ENCODE measurements at regions not wholly inside any gene's neighbourhood (a gene's known extent, or its start where the extent isn't known, plus 50 kb on each side); places are given as distances from the start of the nearest gene placed in this dataset.

DNA sequence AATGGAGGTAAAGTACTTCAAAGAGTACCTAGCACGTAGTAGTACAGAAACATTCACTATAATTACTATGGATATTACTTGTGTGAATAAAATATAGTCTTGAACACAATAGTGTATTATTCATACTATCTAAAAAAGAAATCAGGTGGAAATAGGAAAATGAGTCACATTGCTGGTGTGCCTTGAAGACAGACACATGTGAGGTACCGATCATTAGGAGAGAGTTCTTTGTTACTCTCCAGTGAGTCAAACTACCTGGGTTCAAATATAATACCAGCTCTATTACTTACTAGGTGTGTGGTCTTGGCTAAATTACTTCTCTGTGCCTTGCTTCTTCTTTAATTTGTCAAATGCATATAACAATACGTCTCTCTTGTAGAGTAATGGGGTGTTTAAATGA is 50.8 kb upstream of the BEND6 start:
- no peak overlapping the region for H3K4ac ChIP-seq (ENCODE audit: low read depth, low read length)
- H3K79me2 ChIP-seq (ENCODE audit: control insufficient read depth, insufficient read depth, low read length) = no peaks in the 10 kb centered on the region
- H4K8ac ChIP-seq (ENCODE audit: low read depth, low read length) = no peak overlapping the region
- H3K79me1 ChIP-seq (ENCODE audit: low read length) = no peaks in the 10 kb centered on the region
- no peaks in the 10 kb centered on the region for H3K4me1 ChIP-seq (ENCODE audit: control insufficient read depth, low read depth, low read length)
- no CpG with 5 or more reads among the region's 3 CpGs for WGBS (ENCODE audit: extremely low coverage, insufficient coverage, low lambda C conversion rate)
- DNase-seq = no peak
- H3K27ac ChIP-seq (ENCODE audit: low read depth, low read length) = no peak overlapping the region
- no peak overlapping the region for H3K4me2 ChIP-seq (ENCODE audit: low read length)
- H3K9ac ChIP-seq (ENCODE audit: low read length) = no peak overlapping the region
- no peaks in the 10 kb centered on the region for H3K27me3 ChIP-seq (ENCODE audit: insufficient read depth, low read length, poor library complexity)
- H3K36me3 ChIP-seq (ENCODE audit: control insufficient read depth, insufficient read depth, low read length) = no peaks in the 10 kb centered on the region
- no peak overlapping the region for H3K23ac ChIP-seq (ENCODE audit: low read length)
- no peak overlapping the region for H2BK5ac ChIP-seq (ENCODE audit: low read length)
- H2BK120ac ChIP-seq (ENCODE audit: low read depth, low read length) = no peak overlapping the region
- H3K56ac ChIP-seq (ENCODE audit: low read length) = no peak overlapping the region
- H2BK15ac ChIP-seq (replicated peaks; ENCODE audit: low read depth) = no peak overlapping the region
- H2AK5ac ChIP-seq (ENCODE audit: low read length) = no peak overlapping the region
- no peak overlapping the region for H4K5ac ChIP-seq (ENCODE audit: low read length)
- H3K4me3 ChIP-seq (ENCODE audit: low read length) = no peak overlapping the region
- no peak overlapping the region for H3K18ac ChIP-seq (ENCODE audit: low read length)

DNA sequence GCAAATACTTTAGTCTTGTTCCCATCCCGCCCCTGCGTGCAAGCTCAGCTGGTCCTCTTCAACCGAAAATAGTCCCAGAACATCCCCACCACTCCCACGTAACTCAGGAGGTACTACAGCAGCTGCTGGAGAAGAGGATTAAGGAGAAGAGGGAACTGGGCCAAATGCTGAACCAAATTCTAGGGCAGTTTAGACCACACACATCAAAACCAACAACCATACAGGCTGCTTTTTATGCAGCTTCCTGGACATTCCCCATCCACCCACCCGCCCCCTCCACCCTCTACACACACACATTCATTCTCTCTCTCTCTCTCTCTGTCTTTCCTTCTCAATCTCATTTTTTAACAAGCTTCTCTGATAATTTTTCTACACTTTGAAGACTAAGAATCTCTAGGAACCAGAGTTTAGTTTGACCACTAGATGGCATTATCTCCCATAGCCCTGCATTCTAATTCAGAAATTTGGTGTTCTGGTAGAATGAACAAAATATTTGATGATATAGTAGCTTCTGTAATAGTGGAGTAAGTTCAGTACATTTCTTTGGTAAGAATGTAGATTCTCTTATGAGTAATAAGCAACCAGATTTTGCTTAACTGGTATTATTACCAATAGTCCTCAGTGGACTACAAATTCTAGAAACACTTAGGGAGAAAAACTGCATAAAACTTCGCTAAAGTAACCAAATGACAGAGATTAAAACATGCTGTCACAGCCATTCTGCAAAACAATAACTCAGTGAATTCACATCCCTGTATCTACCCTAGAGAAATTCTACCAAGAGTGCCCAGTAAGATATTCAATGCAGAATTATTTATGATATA is 52.1 kb upstream of the BEND6 start:
- no peak overlapping the region for H2BK120ac ChIP-seq (ENCODE audit: low read depth, low read length)
- H3K27me3 ChIP-seq (ENCODE audit: insufficient read depth, low read length, poor library complexity) = no peaks in the 10 kb centered on the region
- H3K79me1 ChIP-seq (ENCODE audit: low read length) = no peaks in the 10 kb centered on the region
- H3K4ac ChIP-seq (ENCODE audit: low read depth, low read length) = no peak overlapping the region
- H3K27ac ChIP-seq (ENCODE audit: low read depth, low read length) = no peak overlapping the region
- no peak overlapping the region for H3K4me3 ChIP-seq (ENCODE audit: low read length)
- H3K9ac ChIP-seq (ENCODE audit: low read length) = peak overlapping the region; percentile 41
- H2BK5ac ChIP-seq (ENCODE audit: low read length) = no peak overlapping the region
- H2BK15ac ChIP-seq (replicated peaks; ENCODE audit: low read depth) = no peak overlapping the region
- no peaks in the 10 kb centered on the region for H3K4me1 ChIP-seq (ENCODE audit: control insufficient read depth, low read depth, low read length)
- no peak overlapping the region for H3K4me2 ChIP-seq (ENCODE audit: low read length)
- no peak overlapping the region for H3K18ac ChIP-seq (ENCODE audit: low read length)
- H4K5ac ChIP-seq (ENCODE audit: low read length) = no peak overlapping the region
- no peaks in the 10 kb centered on the region for H3K36me3 ChIP-seq (ENCODE audit: control insufficient read depth, insufficient read depth, low read length)
- H2AK5ac ChIP-seq (ENCODE audit: low read length) = no peak overlapping the region
- no peak overlapping the region for H3K23ac ChIP-seq (ENCODE audit: low read length)
- no peak overlapping the region for H3K56ac ChIP-seq (ENCODE audit: low read length)
- no CpG with 5 or more reads among the region's 6 CpGs for WGBS (ENCODE audit: extremely low coverage, insufficient coverage, low lambda C conversion rate)
- DNase-seq = peak; percentile 28
- H4K8ac ChIP-seq (ENCODE audit: low read depth, low read length) = no peak overlapping the region
- no peaks in the 10 kb centered on the region for H3K79me2 ChIP-seq (ENCODE audit: control insufficient read depth, insufficient read depth, low read length)

DNA sequence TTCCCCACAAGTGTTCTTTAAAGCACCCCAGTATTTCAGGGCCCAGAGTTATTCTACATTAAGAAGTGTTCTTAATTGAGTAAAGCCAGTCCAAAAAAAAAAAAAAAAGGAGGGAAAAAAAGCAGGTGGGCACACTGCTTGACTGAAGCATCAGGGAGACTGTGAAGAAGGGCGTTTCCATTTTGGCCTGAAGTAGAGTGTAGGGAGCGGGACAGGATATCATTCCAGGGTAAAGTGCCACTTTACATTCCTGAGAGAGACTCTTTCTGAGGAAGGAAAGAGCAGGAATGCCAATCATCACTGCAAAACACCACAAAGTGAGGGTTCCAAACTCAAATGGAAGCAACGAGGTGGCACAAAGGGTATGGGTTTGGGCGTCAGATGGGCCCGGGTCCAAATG is 54.1 kb upstream of the BEND6 start:
- Histone ChIP-seq H3K36me3 (ENCODE audit: control insufficient read depth, insufficient read depth, low read length) (no peaks in the 10 kb centered on the region), H3K4ac (ENCODE audit: low read depth, low read length) (no peak overlapping the region), H3K23ac (ENCODE audit: low read length) (no peak overlapping the region), H2BK15ac (replicated peaks; ENCODE audit: low read depth) (no peak overlapping the region), H2AK5ac (ENCODE audit: low read length) (no peak overlapping the region), H2BK5ac (ENCODE audit: low read length) (no peak overlapping the region), H3K79me1 (ENCODE audit: low read length) (no peaks in the 10 kb centered on the region), H3K9ac (ENCODE audit: low read length) (no peak overlapping the region), H3K18ac (ENCODE audit: low read length) (no peak overlapping the region), H3K4me2 (ENCODE audit: low read length) (no peak overlapping the region), H3K79me2 (ENCODE audit: control insufficient read depth, insufficient read depth, low read length) (no peaks in the 10 kb centered on the region), H3K56ac (ENCODE audit: low read length) (no peak overlapping the region), H2BK120ac (ENCODE audit: low read depth, low read length) (no peak overlapping the region), H3K27me3 (ENCODE audit: insufficient read depth, low read length, poor library complexity) (no peaks in the 10 kb centered on the region), H3K4me1 (ENCODE audit: control insufficient read depth, low read depth, low read length) (no peaks in the 10 kb centered on the region), H3K4me3 (ENCODE audit: low read length) (no peak overlapping the region), H3K27ac (ENCODE audit: low read depth, low read length) (no peak overlapping the region), H4K8ac (ENCODE audit: low read depth, low read length) (no peak overlapping the region), H4K5ac (ENCODE audit: low read length) (no peak overlapping the region)
- no CpG with 5 or more reads among the region's 5 CpGs for WGBS (ENCODE audit: extremely low coverage, insufficient coverage, low lambda C conversion rate)
- DNase-seq = no peak

DNA sequence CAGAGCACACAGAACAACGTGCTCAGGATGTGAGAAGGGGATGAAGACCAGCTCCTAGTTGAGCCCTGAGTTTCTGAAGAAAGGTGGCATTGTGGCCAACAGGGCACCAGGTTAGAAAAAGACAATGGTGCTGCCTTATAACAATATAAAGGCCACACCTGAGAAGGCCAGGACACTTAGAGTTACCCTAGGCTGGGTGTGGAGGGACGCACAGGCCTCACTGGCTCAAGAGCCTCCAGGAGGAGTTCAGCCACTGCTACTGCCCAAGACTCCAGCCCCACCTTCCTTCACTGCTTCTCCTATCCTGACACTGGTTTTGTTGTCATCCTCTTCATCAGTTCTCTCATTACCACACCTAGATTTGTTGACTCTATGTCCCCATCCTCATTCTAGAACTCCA is 55.2 kb upstream of the BEND6 start:
- Histone ChIP-seq H3K36me3 (ENCODE audit: control insufficient read depth, insufficient read depth, low read length) (no peaks in the 10 kb centered on the region), H3K4me3 (ENCODE audit: low read length) (no peak overlapping the region), H3K23ac (ENCODE audit: low read length) (no peak overlapping the region), H3K27me3 (ENCODE audit: insufficient read depth, low read length, poor library complexity) (no peaks in the 10 kb centered on the region), H3K4me1 (ENCODE audit: control insufficient read depth, low read depth, low read length) (no peaks in the 10 kb centered on the region), H3K9ac (ENCODE audit: low read length) (no peak overlapping the region), H2BK15ac (replicated peaks; ENCODE audit: low read depth) (no peak overlapping the region), H4K8ac (ENCODE audit: low read depth, low read length) (no peak overlapping the region), H3K27ac (ENCODE audit: low read depth, low read length) (no peak overlapping the region), H4K5ac (ENCODE audit: low read length) (no peak overlapping the region), H3K56ac (ENCODE audit: low read length) (no peak overlapping the region), H3K18ac (ENCODE audit: low read length) (no peak overlapping the region), H2BK5ac (ENCODE audit: low read length) (no peak overlapping the region), H3K79me2 (ENCODE audit: control insufficient read depth, insufficient read depth, low read length) (no peaks in the 10 kb centered on the region), H2AK5ac (ENCODE audit: low read length) (no peak overlapping the region), H3K4ac (ENCODE audit: low read depth, low read length) (no peak overlapping the region), H2BK120ac (ENCODE audit: low read depth, low read length) (no peak overlapping the region), H3K4me2 (ENCODE audit: low read length) (no peak overlapping the region), H3K79me1 (ENCODE audit: low read length) (no peaks in the 10 kb centered on the region)
- no CpG with 5 or more reads among the region's 2 CpGs for WGBS (ENCODE audit: extremely low coverage, insufficient coverage, low lambda C conversion rate)
- no peak for DNase-seq

DNA sequence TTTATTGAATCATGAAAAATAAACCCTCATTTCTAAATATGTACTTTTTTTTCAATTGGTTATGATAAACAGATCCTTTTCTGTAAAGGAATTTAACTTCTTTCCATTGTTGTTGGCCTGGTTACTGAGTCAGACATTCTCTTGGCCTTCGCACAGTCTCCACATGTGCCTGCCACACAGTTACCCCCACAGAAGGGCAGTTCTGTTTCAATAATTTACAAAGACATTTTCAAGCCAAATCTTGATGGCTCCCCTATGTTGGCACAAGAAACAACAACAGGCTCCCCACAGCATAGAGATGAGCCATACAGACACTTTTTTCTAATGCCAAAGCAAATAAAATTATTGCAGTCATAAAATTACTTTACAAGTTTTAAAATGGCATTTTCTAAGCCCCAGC is 55.6 kb upstream of the BEND6 start:
- H3K79me1 ChIP-seq (ENCODE audit: low read length) = no peaks in the 10 kb centered on the region
- no peak overlapping the region for H4K8ac ChIP-seq (ENCODE audit: low read depth, low read length)
- H3K4ac ChIP-seq (ENCODE audit: low read depth, low read length) = no peak overlapping the region
- H3K27me3 ChIP-seq (ENCODE audit: insufficient read depth, low read length, poor library complexity) = no peaks in the 10 kb centered on the region
- H3K4me1 ChIP-seq (ENCODE audit: control insufficient read depth, low read depth, low read length) = no peaks in the 10 kb centered on the region
- no peaks in the 10 kb centered on the region for H3K79me2 ChIP-seq (ENCODE audit: control insufficient read depth, insufficient read depth, low read length)
- DNase-seq = no peak
- H3K36me3 ChIP-seq (ENCODE audit: control insufficient read depth, insufficient read depth, low read length) = no peaks in the 10 kb centered on the region
- H3K4me2 ChIP-seq (ENCODE audit: low read length) = no peak overlapping the region
- H4K5ac ChIP-seq (ENCODE audit: low read length) = no peak overlapping the region
- H2BK5ac ChIP-seq (ENCODE audit: low read length) = no peak overlapping the region
- H3K9ac ChIP-seq (ENCODE audit: low read length) = no peak overlapping the region
- no peak overlapping the region for H3K56ac ChIP-seq (ENCODE audit: low read length)
- H2AK5ac ChIP-seq (ENCODE audit: low read length) = no peak overlapping the region
- H3K18ac ChIP-seq (ENCODE audit: low read length) = no peak overlapping the region
- H3K23ac ChIP-seq (ENCODE audit: low read length) = no peak overlapping the region
- WGBS (ENCODE audit: extremely low coverage, insufficient coverage, low lambda C conversion rate) = no CpG with 5 or more reads among the region's 1 CpG
- H3K4me3 ChIP-seq (ENCODE audit: low read length) = no peak overlapping the region
- no peak overlapping the region for H2BK15ac ChIP-seq (replicated peaks; ENCODE audit: low read depth)
- H2BK120ac ChIP-seq (ENCODE audit: low read depth, low read length) = no peak overlapping the region
- no peak overlapping the region for H3K27ac ChIP-seq (ENCODE audit: low read depth, low read length)

All from mesendoderm (in vitro differentiated cells).